ENCODE measurements at regions not wholly inside any gene's neighbourhood (a gene's known extent, or its start where the extent isn't known, plus 50 kb on each side); places are given as distances from the start of the nearest gene placed in this dataset.

GRCh38 chr3:72460205-72461174, 387.8 kb downstream of the SHQ1 start:
- H3K4me1 ChIP-seq (ENCODE audit: control insufficient read depth, insufficient read depth, low read length), result no peaks in the 10 kb centered on the region
- H3K4me3 Mint-ChIP-seq, result no peak overlapping the region

GRCh38 chr3:72459588-72459987, 388.7 kb downstream of the SHQ1 start:
- no peak overlapping the region for H3K27ac ChIP-seq (ENCODE audit: low read depth, low read length)

More at GRCh38 chr3:72460205-72461174, 387.8 kb downstream of the SHQ1 start:
- Histone ChIP-seq H3K27ac (ENCODE audit: low read depth, low read length) (no peak overlapping the region), H3K4me3 (ENCODE audit: low read length) (no peak overlapping the region), H3K9ac (ENCODE audit: extremely low read depth, low read length, poor library complexity, severe bottlenecking) (no peak overlapping the region), H3K36me3 (ENCODE audit: control insufficient read depth, insufficient read depth, low read length) (no peaks in the 10 kb centered on the region), H3K27me3 (ENCODE audit: control insufficient read depth, insufficient read depth, low read length, poor library complexity, severe bottlenecking) (peaks cover 7% of the 10 kb centered on the region), H3K9me3 (ENCODE audit: control insufficient read depth, low read length) (no peaks in the 10 kb centered on the region)
- Mint-ChIP-seq H3K27me3 (ENCODE audit: insufficient read depth) (peaks cover 12% of the 10 kb centered on the region), H3K36me3 (ENCODE audit: low read depth) (no peaks in the 10 kb centered on the region), H3K4me1 (no peaks in the 10 kb centered on the region), H3K9me3 (no peaks in the 10 kb centered on the region), H3K27ac (no peak overlapping the region)
- 83 to 90% methylated on average over 2 to 7 of the region's 8 CpGs for WGBS, 2 experiments (ENCODE audit: insufficient coverage in 1 of 2, insufficient read length in 1 of 2)
- no peak for DNase-seq
- no peak for TF ChIP-seq CTCF (conservative IDR thresholded peaks at IDR 0.05)

GRCh38 chr3:72458375-72458774, 389.9 kb downstream of the SHQ1 start:
- no peak for TF ChIP-seq CTCF (conservative IDR thresholded peaks at IDR 0.05)
- H3K27me3 ChIP-seq (ENCODE audit: control insufficient read depth, insufficient read depth, low read length, poor library complexity, severe bottlenecking), result no peaks in the 10 kb centered on the region
- Mint-ChIP-seq H3K36me3 (ENCODE audit: low read depth) (no peaks in the 10 kb centered on the region), H3K27ac (no peak overlapping the region), H3K27me3 (ENCODE audit: insufficient read depth) (peaks cover 14% of the 10 kb centered on the region), H3K4me3 (no peak overlapping the region), H3K4me1 (peaks cover 5% of the 10 kb centered on the region), H3K9me3 (no peaks in the 10 kb centered on the region)
- 88 to 96% methylated on average over 2 to 3 of the region's 4 CpGs for WGBS, 2 experiments (ENCODE audit: insufficient coverage in 1 of 2, insufficient read length in 1 of 2)
- H3K4me3 ChIP-seq (ENCODE audit: low read length), result no peak overlapping the region
- no peak overlapping the region for H3K27ac ChIP-seq (ENCODE audit: low read depth, low read length)
- H3K9ac ChIP-seq (ENCODE audit: extremely low read depth, low read length, poor library complexity, severe bottlenecking), result no peak overlapping the region
- no peaks in the 10 kb centered on the region for H3K9me3 ChIP-seq (ENCODE audit: control insufficient read depth, low read length)
- no peaks in the 10 kb centered on the region for H3K4me1 ChIP-seq (ENCODE audit: control insufficient read depth, insufficient read depth, low read length)
- DNase-seq, result no peak
- H3K36me3 ChIP-seq (ENCODE audit: control insufficient read depth, insufficient read depth, low read length), result no peaks in the 10 kb centered on the region

More at GRCh38 chr3:72459588-72459987, 388.7 kb downstream of the SHQ1 start:
- no peaks in the 10 kb centered on the region for H3K36me3 Mint-ChIP-seq (ENCODE audit: low read depth)
- Histone ChIP-seq H3K9ac (ENCODE audit: extremely low read depth, low read length, poor library complexity, severe bottlenecking) (no peak overlapping the region), H3K27me3 (ENCODE audit: control insufficient read depth, insufficient read depth, low read length, poor library complexity, severe bottlenecking) (peaks cover under 1% of the 10 kb centered on the region), H3K4me1 (ENCODE audit: control insufficient read depth, insufficient read depth, low read length) (no peaks in the 10 kb centered on the region), H3K4me3 (ENCODE audit: low read length) (no peak overlapping the region), H3K36me3 (ENCODE audit: control insufficient read depth, insufficient read depth, low read length) (no peaks in the 10 kb centered on the region), H3K9me3 (ENCODE audit: control insufficient read depth, low read length) (no peaks in the 10 kb centered on the region)
- no peaks in the 10 kb centered on the region for H3K4me1 Mint-ChIP-seq
- TF ChIP-seq CTCF (conservative IDR thresholded peaks at IDR 0.05), result no peak
- H3K27me3 Mint-ChIP-seq (ENCODE audit: insufficient read depth), result peaks cover 8% of the 10 kb centered on the region
- no peak overlapping the region for H3K27ac Mint-ChIP-seq
- no peaks in the 10 kb centered on the region for H3K9me3 Mint-ChIP-seq
- no peak for DNase-seq
- H3K4me3 Mint-ChIP-seq, result no peak overlapping the region
